ENCODE measurements at regions not wholly inside any gene's neighbourhood (a gene's known extent, or its start where the extent isn't known, plus 50 kb on each side); places are given as distances from the start of the nearest gene placed in this dataset.

DNA sequence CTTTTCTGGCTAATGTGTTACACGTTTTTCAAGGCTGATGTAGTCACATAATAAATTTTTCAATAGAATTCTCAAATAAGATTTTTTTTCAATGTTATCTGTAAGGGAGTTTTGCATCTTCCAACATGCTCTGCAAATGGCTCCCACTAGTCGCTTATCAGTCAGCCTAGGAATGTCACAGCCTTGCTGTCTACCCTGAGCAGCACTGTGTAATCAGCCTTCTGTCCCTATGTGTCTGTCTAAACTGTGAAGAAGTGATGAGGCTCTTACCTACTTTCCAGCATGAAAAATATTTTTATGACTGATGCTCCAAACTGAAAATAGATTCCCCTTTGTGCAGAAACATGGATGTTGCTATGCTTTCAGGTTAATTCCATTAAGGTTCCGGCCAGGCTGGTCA lies 75.1 kb upstream of the FAM216B start:
- TF ChIP-seq, protein P1, sequence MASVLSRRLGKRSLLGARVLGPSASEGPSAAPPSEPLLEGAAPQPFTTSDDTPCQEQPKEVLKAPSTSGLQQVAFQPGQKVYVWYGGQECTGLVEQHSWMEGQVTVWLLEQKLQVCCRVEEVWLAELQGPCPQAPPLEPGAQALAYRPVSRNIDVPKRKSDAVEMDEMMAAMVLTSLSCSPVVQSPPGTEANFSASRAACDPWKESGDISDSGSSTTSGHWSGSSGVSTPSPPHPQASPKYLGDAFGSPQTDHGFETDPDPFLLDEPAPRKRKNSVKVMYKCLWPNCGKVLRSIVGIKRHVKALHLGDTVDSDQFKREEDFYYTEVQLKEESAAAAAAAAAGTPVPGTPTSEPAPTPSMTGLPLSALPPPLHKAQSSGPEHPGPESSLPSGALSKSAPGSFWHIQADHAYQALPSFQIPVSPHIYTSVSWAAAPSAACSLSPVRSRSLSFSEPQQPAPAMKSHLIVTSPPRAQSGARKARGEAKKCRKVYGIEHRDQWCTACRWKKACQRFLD (CRISPR knock-in tag; IDR thresholded peaks at IDR 0.05): no peak
- TF ChIP-seq, protein P2, sequence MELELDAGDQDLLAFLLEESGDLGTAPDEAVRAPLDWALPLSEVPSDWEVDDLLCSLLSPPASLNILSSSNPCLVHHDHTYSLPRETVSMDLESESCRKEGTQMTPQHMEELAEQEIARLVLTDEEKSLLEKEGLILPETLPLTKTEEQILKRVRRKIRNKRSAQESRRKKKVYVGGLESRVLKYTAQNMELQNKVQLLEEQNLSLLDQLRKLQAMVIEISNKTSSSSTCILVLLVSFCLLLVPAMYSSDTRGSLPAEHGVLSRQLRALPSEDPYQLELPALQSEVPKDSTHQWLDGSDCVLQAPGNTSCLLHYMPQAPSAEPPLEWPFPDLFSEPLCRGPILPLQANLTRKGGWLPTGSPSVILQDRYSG (tag; conservative IDR thresholded peaks at IDR 0.05; ENCODE audit: low read depth): no peak
- TF ChIP-seq NFRKB (IDR thresholded peaks at IDR 0.05; ENCODE audit: low read depth): no peak
- no peak for TF ChIP-seq PPARD (CRISPR knock-in tag; IDR thresholded peaks at IDR 0.05)
- no peak for TF ChIP-seq HCFC1 (IDR thresholded peaks at IDR 0.05; ENCODE audit: low read depth, low read length)
- TF ChIP-seq, protein P3, sequence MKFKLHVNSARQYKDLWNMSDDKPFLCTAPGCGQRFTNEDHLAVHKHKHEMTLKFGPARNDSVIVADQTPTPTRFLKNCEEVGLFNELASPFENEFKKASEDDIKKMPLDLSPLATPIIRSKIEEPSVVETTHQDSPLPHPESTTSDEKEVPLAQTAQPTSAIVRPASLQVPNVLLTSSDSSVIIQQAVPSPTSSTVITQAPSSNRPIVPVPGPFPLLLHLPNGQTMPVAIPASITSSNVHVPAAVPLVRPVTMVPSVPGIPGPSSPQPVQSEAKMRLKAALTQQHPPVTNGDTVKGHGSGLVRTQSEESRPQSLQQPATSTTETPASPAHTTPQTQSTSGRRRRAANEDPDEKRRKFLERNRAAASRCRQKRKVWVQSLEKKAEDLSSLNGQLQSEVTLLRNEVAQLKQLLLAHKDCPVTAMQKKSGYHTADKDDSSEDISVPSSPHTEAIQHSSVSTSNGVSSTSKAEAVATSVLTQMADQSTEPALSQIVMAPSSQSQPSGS (CRISPR knock-in tag; IDR thresholded peaks at IDR 0.05): no peak
- TF ChIP-seq RBM25 (IDR thresholded peaks at IDR 0.05; ENCODE audit: low read depth, low read length, severe bottlenecking): no peak
- no peak for TF ChIP-seq KLF1 (tag; IDR thresholded peaks at IDR 0.05)
- TF ChIP-seq CXXC5 (CRISPR knock-in tag; IDR thresholded peaks at IDR 0.05): no peak
- TF ChIP-seq SRF (CRISPR knock-in tag; IDR thresholded peaks at IDR 0.05): no peak
- Histone ChIP-seq H2AFZ (ENCODE audit: low read depth, low read length) (no peak overlapping the region), H3K9me3 (replicated peaks; ENCODE audit: control insufficient read depth, insufficient read depth, low read depth, low read length) (no peaks in the 10 kb centered on the region), H4K20me1 (replicated peaks; ENCODE audit: control insufficient read depth, insufficient read depth, low read length) (no peaks in the 10 kb centered on the region), H3K79me2 (ENCODE audit: control insufficient read depth, insufficient read depth, low read length) (no peaks in the 10 kb centered on the region), H3K4me3 (no peak overlapping the region), H3K36me3 (ENCODE audit: control insufficient read depth, insufficient read depth, low read length) (no peaks in the 10 kb centered on the region), H3K4me2 (ENCODE audit: insufficient read depth, low read length) (no peak overlapping the region), H3K27me3 (ENCODE audit: control insufficient read depth in 2 of 2, insufficient read depth in 2 of 2, low read length in 2 of 2) (no peaks in the 10 kb centered on the region), H3K4me1 (replicated peaks in 1 of 2; ENCODE audit: control insufficient read depth in 2 of 2, insufficient read depth in 2 of 2, low read length in 2 of 2) (no peaks in the 10 kb centered on the region), H3K9ac (ENCODE audit: insufficient read depth in 1 of 2, low read depth in 2 of 2, low read length in 2 of 2) (no peak overlapping the region), H3K9me1 (ENCODE audit: control insufficient read depth, insufficient read depth, low read length) (no peaks in the 10 kb centered on the region), H3K27ac (ENCODE audit: extremely low read depth, low read depth, low read length) (no peak overlapping the region)
- ChIA-PET CTCF (ENCODE audit: low intra/inter-chr PET ratio) (no interaction called here), POLR2A (no interaction called here)
- in situ Hi-C loops (cut with MboI): no loop called here
- 0% methylated on average over 3 of the region's 3 CpGs for WGBS (ENCODE audit: insufficient coverage, low coverage, missing lambda C conversion rate)
- intact Hi-C loops (cut with micrococcal nuclease): no loop called here
- no peak for FAIRE-seq
- no TSS peak for BruUV-seq (replicated peaks)
- no peak for DNase-seq (ENCODE audit: extremely low read depth in 1 of 4, low spot score in 3 of 4)
- no peak for ATAC-seq
